B cell (primary cell): ENCODE measurements at regions not wholly inside any gene's neighbourhood (a gene's known extent, or its start where the extent isn't known, plus 50 kb on each side); places are given as distances from the start of the nearest gene placed in this dataset.

Experiments
- ATAC-seq: fragments of 200-7000 bp; cut with Tn5 transposase; one replicate; pipeline ENCODE4 v1.10.0; 2021; ENCODE audit warnings: low read depth, mild to moderate bottlenecking, moderate number of reproducible peaks, moderate library complexity
- CTCF ChIA-PET: fragments of 350-600 bp; sonication (Branson Sonifier 250); formaldehyde crosslinking; loops from one replicate; lab custom pipeline; 2021; ENCODE audit warnings: antibody characterized with exemption, inconsistent platforms; lab: Charles Lee
- POLR2A ChIA-PET: fragments of 350-600 bp; sonication (Branson Sonifier 250); formaldehyde crosslinking; loops from one replicate; lab custom pipeline; 2021; ENCODE audit warnings: antibody characterized with exemption; lab: Charles Lee
- DNase-seq: peaks from one replicate; pipeline ENCODE4 v3.0.0; 2013
- H2AFZ ChIP-seq: 2 replicates; pipeline ENCODE4 v1.6.1; 2012; ENCODE audit warnings: mild to moderate bottlenecking, low read depth, low read length; ENCODE audit not compliant: insufficient read depth, poor library complexity, severe bottlenecking
- H3K27ac ChIP-seq, 2 donors: 1 replicate in 1 of 2; 2 replicates in 1 of 2; pipeline ENCODE4 v1.5.1; 2012 to 2013; ENCODE audit warnings: low read length in 2 of 2, mild to moderate bottlenecking in 2 of 2, moderate library complexity in 1 of 2
- H3K27me3 ChIP-seq, 4 experiments: fragments of 200-600 bp in 1 of 4; sonication (generic) in 1 of 4; replicated peaks in 1 of 4; 1 replicate in 2 of 4; 2 replicates in 2 of 4; pipeline versions ENCODE4 v1.6.1 to v1.7.0; 2013 to 2016; ENCODE audit warnings: low read length in 3 of 4, mild to moderate bottlenecking in 2 of 4, mixed read lengths in 1 of 4, moderate library complexity in 1 of 4; ENCODE audit not compliant: insufficient read depth in 4 of 4, control insufficient read depth in 3 of 4; ENCODE audit errors: control extremely low read depth in 1 of 4
- H3K36me3 ChIP-seq, 2 experiments: replicated peaks in 1 of 2; 1 replicate in 1 of 2; 2 replicates in 1 of 2; pipeline versions ENCODE4 v1.6.1 to v1.7.1; 2013; ENCODE audit warnings: low read length in 1 of 2; ENCODE audit not compliant: insufficient read depth in 2 of 2, control insufficient read depth in 1 of 2; ENCODE audit errors: control extremely low read depth in 1 of 2, extremely low read depth in 1 of 2
- H3K4me1 ChIP-seq, 2 donors: fragments of 200-600 bp in 1 of 2; sonication (generic) in 1 of 2; 1 replicate in 1 of 2; 2 replicates in 1 of 2; pipeline versions ENCODE4 v1.5.1 to v1.6.1; 2013 to 2017; ENCODE audit warnings: low read length in 2 of 2; ENCODE audit not compliant: control insufficient read depth in 2 of 2, insufficient read depth in 2 of 2
- H3K4me2 ChIP-seq: replicated peaks from 2 replicates; pipeline ENCODE3; 2012; ENCODE audit warnings: mild to moderate bottlenecking, low read depth, low read length; ENCODE audit not compliant: poor library complexity, severe bottlenecking
- H3K4me3 ChIP-seq, 5 experiments: fragments of 200-600 bp in 1 of 5; sonication (generic) in 1 of 5; 1 replicate in 3 of 5; 2 replicates in 2 of 5; pipeline versions ENCODE4 v1.5.1 to v1.7.0; 2011 to 2016; ENCODE audit warnings: low read length in 4 of 5, mild to moderate bottlenecking in 4 of 5, low read depth in 2 of 5, control low read depth in 1 of 5, moderate library complexity in 1 of 5; ENCODE audit not compliant: insufficient read depth in 1 of 5; ENCODE audit errors: control extremely low read depth in 1 of 5, extremely low read depth in 1 of 5
- H3K79me2 ChIP-seq: fragments of 200-600 bp; sonication (generic); one replicate; pipeline ENCODE4 v1.6.0; 2016; ENCODE audit warnings: low read length; ENCODE audit not compliant: control insufficient read depth, insufficient read depth
- H3K9ac ChIP-seq: fragments of 200-600 bp; sonication (generic); 2 replicates; pipeline ENCODE4 v1.6.1; 2017; ENCODE audit warnings: mild to moderate bottlenecking, low read length, moderate library complexity
- H3K9me3 ChIP-seq, 3 donors: one replicate each; pipeline versions ENCODE4 v1.6.1 to v1.7.1; 2013; ENCODE audit warnings: low read length in 2 of 3; ENCODE audit not compliant: control insufficient read depth in 2 of 3, insufficient read depth in 1 of 3; ENCODE audit errors: control extremely low read depth in 1 of 3
- H4K20me1 ChIP-seq: 2 replicates; pipeline ENCODE4 v1.6.0; 2012; ENCODE audit warnings: mild to moderate bottlenecking, low read length; ENCODE audit not compliant: insufficient read depth, control insufficient read depth, poor library complexity, severe bottlenecking
- H3K27ac Mint-ChIP-seq: one replicate; pipeline ENCODE4 v1.8.0; 2021; ENCODE audit warnings: mixed read lengths
- H3K27me3 Mint-ChIP-seq: one replicate; pipeline ENCODE4 v1.8.0; 2021; ENCODE audit warnings: mixed read lengths
- H3K4me1 Mint-ChIP-seq: one replicate; pipeline ENCODE4 v1.8.0; 2021; ENCODE audit warnings: mixed read lengths
- H3K4me3 Mint-ChIP-seq: one replicate; pipeline ENCODE4 v1.8.0; 2021; ENCODE audit warnings: mixed read lengths
- H3K9me3 Mint-ChIP-seq: one replicate; pipeline ENCODE4 v1.8.0; 2022; ENCODE audit warnings: mixed read lengths; ENCODE audit not compliant: insufficient read depth
- CTCF ChIP-seq: fragments of 200-600 bp; IDR thresholded peaks from one replicate; pipeline ENCODE4 v1.8.0; 2022; ENCODE audit warnings: antibody characterized with exemption, mild to moderate bottlenecking
- EZH2 ChIP-seq: IDR thresholded peaks from 2 replicates; pipeline ENCODE4 v1.6.1; 2012; ENCODE audit warnings: borderline replicate concordance, low read depth, mild to moderate bottlenecking, moderate library complexity, low read length; ENCODE audit not compliant: insufficient read depth, poor library complexity, severe bottlenecking
- WGBS: methylation state at CpG from one replicate; pipeline ENCODE4 v1.1.5; 2013; ENCODE audit warnings: missing lambda C conversion rate; ENCODE audit not compliant: insufficient coverage; 5-methylcytosine and 5-hydroxymethylcytosine counted together
- intact Hi-C: fragments of 100-400 bp; cut with micrococcal nuclease; formaldehyde crosslinking; loops from one replicate; pipeline ENCODE4 v1.10.0; 2022

DNA sequence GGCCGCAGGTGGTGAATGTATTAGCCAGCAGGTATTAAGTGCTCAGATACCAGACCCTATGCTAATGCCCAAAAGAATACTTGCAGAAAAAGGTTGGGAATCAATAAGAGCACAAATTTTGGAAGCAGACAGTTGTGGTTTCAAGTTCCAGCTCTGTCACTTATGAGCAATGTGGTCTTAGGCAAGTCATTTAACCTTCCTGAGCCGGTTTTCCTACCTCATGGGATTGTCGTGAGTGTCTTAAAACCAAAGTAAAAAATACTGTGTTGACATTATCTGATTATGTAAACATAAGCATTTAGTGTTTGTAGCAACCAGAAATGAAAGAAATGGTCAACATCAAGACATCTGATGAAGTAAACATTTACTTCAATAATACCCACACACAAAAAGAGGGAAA is 93.0 kb upstream of the CHST9 start:
- Mint-ChIP-seq H3K4me3 (no peak overlapping the region), H3K27me3 (no peaks in the 10 kb centered on the region), H3K27ac (no peak overlapping the region), H3K9me3 (peaks cover 4% of the 10 kb centered on the region), H3K4me1 (no peaks in the 10 kb centered on the region)
- no peak for TF ChIP-seq EZH2
- no peak for TF ChIP-seq CTCF
- no peak overlapping the region for H2AFZ ChIP-seq
- H3K4me3 ChIP-seq, result no peak overlapping the region
- no peaks in the 10 kb centered on the region for H3K27me3 ChIP-seq
- no peak for ATAC-seq
- WGBS, result no CpG with 5 or more reads among the region's 3 CpGs
- H3K27ac ChIP-seq, result no peak overlapping the region
- H3K36me3 ChIP-seq, result no peaks in the 10 kb centered on the region
- no peaks in the 10 kb centered on the region for H3K79me2 ChIP-seq
- no peaks in the 10 kb centered on the region for H4K20me1 ChIP-seq
- POLR2A ChIA-PET, result no interaction called here
- intact Hi-C loops, result no loop called here
- H3K9me3 ChIP-seq, result no peaks in the 10 kb centered on the region
- H3K4me2 ChIP-seq, result no peak overlapping the region
- no peak overlapping the region for H3K9ac ChIP-seq
- CTCF ChIA-PET, result no interaction called here
- no peaks in the 10 kb centered on the region for H3K4me1 ChIP-seq
- DNase-seq, result no peak

- POLR2A ChIA-PET, result no interaction called here
- Histone ChIP-seq H3K27me3 (no peaks in the 10 kb centered on the region), H3K9me3 (no peaks in the 10 kb centered on the region), H3K9ac (no peak overlapping the region), H3K4me3 (no peak overlapping the region), H3K4me2 (no peak overlapping the region), H3K79me2 (no peaks in the 10 kb centered on the region), H4K20me1 (no peaks in the 10 kb centered on the region), H3K4me1 (no peaks in the 10 kb centered on the region), H3K36me3 (no peaks in the 10 kb centered on the region), H2AFZ (no peak overlapping the region), H3K27ac (no peak overlapping the region)
- Mint-ChIP-seq H3K9me3 (peaks cover 4% of the 10 kb centered on the region), H3K4me3 (no peak overlapping the region), H3K4me1 (no peaks in the 10 kb centered on the region), H3K27me3 (no peaks in the 10 kb centered on the region), H3K27ac (no peak overlapping the region)
- CTCF ChIA-PET, result no interaction called here
- TF ChIP-seq EZH2, result no peak
- TF ChIP-seq CTCF, result no peak
- ATAC-seq (no peak), DNase-seq (no peak)
- intact Hi-C loops, result no loop called here
- WGBS, result 85% methylated on average over 2 of the region's 3 CpGs
Observed at GRCh38 chr18:27277554-27277953, 92.4 kb upstream of the CHST9 start.
